ENCODE measurements at regions not wholly inside any gene's neighbourhood (a gene's known extent, or its start where the extent isn't known, plus 50 kb on each side); places are given as distances from the start of the nearest gene placed in this dataset.

DNA sequence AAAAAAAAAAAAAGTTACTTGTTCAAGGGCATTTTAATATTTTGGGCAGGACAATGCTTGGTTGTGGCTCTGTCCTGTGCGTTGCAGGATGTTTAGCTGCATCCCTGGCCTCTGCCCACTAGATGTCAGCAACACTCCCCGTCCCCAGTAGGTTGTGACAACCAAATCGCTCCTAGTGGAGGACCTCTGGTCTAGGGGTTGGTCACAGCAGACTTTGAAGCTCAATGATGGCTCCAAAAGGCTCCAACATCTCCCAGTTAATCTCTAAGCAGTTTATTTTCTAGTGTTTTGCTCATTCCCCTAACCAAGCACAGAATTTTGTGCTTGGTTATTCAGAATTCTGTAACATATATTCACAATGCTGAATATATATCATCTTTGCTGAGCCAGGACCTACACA lies 67.0 kb downstream of the CHRNA1 start:
- no peak overlapping the region for H3K4me3 ChIP-seq (ENCODE audit: low read length)
- no peak for TF ChIP-seq ZNF274 (IDR thresholded peaks at IDR 0.05; ENCODE audit: low read depth, low read length)

DNA sequence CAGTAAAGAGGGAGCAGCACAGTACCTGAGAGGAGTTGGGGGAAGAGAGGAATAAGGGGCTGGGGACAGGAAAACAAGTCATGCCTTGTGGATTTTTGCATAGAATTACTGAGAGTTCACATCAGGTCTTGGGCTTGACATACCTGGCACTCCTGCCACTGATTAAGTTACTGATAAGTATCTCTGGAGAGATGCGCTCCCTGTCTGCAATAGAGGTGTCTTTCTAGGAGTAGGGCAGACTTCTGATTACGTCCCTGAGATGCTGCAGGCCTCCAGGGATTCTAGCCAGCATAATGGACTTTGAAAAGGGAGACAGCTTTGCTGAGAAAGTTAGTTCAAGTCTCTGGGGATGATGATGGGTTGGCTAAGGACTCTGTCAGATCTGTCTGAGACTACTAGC lies 69.4 kb downstream of the CHRNA1 start:
- no peak for TF ChIP-seq ZNF274 (IDR thresholded peaks at IDR 0.05; ENCODE audit: low read depth, low read length)
- no peak overlapping the region for H3K4me3 ChIP-seq (ENCODE audit: low read length)

DNA sequence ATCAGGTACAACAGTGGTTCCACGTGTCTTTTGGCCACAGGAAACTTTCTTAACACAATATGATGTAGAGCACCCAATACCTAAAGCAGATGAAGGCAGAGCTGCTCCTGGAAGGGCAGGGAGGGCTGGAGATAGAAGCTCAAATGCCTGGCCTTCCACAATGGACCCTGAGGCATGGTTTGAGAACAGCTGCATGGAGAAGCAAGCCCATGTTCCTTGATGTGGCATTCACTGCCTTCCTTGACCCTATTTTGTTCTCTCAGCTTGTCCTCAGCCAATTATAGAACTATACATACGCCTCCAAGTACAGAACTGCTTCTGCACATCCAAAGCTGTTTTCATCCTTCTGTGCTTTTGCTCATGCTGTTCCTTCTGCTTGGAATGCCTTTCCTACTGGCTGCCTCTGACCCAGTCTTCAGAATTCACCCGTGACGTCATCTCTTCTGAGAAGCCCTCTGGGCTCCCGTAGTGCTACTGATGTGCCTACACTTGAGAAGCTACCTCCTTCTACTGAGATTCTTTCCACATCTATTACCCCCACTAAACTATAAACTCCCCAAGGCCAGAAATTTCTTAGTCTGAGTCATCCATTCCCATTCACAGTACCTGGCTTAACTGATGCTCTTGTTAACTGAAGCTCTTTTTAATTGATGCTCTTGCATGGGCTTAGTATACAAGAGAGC lies 69.9 kb downstream of the CHRNA1 start:
- H3K4me3 ChIP-seq (ENCODE audit: low read length): no peak overlapping the region
- no peak for TF ChIP-seq ZNF274 (IDR thresholded peaks at IDR 0.05; ENCODE audit: low read depth, low read length)

DNA sequence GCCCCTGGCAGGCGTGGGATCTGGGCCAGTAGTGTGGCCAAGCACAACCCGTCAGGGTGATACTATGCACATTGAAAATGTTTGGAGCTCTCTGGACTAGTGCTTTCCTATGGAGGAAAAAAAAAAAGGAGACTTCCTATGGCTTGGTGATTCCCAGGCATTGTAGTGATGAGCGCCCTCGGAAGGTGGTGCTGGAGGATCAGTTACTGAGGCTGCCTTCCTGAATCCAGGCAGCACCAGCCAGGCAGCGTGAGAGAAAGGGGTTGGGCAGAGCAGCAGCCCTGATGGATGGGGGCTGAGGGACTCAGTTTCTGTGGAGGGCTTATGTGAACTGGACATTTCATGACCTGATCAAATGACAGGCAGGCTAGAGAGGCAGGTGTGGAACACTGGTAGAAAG lies 70.9 kb downstream of the CHRNA1 start:
- H3K4me3 ChIP-seq (ENCODE audit: low read length): no peak overlapping the region
- no peak for TF ChIP-seq ZNF274 (IDR thresholded peaks at IDR 0.05; ENCODE audit: low read depth, low read length)

DNA sequence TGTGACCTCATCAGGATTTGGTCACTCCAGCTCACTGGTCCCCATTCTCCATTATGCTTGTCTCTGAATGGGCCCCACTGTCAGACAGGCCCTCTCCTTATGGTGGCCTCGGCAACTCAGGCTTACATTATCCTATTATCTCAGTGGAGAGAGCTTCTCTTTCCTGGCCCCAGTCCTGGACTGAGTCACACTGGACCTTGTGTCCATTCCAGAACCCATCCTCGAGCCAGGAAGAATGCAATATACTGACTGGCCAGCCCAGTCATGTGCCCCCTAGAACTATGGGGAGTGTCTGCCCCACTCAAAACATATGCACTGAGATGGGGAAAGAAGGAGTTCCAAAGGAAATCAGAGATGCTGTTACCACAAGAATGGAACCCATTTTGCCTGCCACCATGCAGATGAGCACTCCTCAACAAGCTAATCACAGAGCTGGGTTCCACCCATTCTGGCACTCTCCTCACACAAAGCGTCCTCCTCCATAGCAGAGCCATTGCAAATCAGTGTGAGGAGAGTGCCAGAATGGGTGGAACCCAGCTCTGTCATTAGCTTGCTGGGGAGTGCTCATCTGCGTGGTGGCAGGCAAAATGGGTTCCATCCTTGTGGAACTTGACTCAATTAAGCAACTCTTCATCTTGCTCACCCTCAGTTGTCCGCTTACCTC lies 71.9 kb downstream of the CHRNA1 start:
- no peak for TF ChIP-seq ZNF274 (IDR thresholded peaks at IDR 0.05; ENCODE audit: low read depth, low read length)
- H3K4me3 ChIP-seq (ENCODE audit: low read length): no peak overlapping the region

DNA sequence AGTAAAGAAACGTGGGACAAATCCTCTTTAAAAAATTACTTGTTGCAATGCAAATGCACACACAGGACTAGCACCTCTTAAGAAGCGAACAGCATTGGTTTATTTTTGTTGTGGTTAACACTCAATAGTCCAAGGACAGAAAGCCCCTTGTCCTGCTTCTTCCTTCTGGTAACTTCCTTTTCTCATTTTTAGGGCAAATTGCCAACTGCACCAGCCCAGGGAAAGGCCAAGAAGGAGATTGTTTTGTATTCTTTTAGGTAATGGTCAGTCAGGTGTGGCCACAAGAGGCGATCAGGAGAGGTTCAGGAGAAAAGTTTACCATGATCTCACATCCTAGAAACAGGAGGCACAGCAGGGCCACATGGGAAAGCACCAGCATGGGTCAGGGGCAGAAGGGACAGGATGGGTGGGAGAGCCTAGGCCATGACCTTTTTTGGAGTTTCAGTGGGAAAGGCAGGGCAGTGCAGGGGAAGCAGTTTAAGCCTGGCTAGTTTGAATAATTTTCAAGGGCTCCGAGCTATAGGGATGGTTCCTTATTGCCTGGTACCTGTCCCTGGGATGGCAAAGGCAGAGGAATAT lies 73.0 kb downstream of the CHRNA1 start:
- H3K4me3 ChIP-seq (ENCODE audit: low read length): no peak overlapping the region
- no peak for TF ChIP-seq ZNF274 (IDR thresholded peaks at IDR 0.05; ENCODE audit: low read depth, low read length)

DNA sequence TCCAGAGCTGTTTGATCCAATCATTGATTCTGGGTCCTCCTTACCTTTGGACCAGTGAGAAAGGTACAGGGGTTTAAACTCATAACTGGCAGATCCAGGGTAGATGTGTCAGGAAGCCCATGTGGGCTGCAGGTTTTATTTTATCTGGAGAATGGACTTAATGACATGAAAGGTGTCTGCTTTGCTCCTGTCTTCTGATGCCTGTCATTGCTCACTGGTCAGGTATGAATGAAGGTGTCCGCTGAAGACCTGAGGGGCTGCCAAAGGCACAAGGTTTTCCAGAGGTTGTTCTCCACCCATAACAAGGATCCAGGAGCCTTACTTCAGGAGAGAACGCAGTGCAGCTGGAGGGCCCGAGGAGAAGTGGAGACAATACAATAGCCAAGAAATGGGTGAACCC lies 74.2 kb downstream of the CHRNA1 start:
- no peak overlapping the region for H3K4me3 ChIP-seq (ENCODE audit: low read length)
- TF ChIP-seq ZNF274 (IDR thresholded peaks at IDR 0.05; ENCODE audit: low read depth, low read length): no peak

DNA sequence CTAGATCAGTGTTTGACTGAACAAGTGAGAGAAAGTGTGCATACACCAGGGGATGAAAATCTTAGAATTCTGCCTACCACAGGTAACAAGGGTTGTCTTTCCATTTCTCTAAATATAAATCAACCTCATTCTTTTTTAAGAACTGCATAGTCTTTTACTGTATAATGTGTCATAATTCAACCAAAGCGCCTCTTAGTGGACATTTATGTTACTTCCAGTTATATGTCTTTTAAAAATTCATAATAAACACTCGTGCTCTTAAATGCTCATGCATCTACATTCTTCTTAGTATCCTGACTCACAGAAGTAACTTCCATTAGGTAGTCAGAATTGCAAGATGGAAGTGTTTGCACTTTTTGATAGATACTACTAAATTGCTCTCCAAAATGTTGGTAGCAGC lies 76.2 kb downstream of the CHRNA1 start:
- no peak for TF ChIP-seq ZNF274 (IDR thresholded peaks at IDR 0.05; ENCODE audit: low read depth, low read length)
- no peak overlapping the region for H3K4me3 ChIP-seq (ENCODE audit: low read length)

DNA sequence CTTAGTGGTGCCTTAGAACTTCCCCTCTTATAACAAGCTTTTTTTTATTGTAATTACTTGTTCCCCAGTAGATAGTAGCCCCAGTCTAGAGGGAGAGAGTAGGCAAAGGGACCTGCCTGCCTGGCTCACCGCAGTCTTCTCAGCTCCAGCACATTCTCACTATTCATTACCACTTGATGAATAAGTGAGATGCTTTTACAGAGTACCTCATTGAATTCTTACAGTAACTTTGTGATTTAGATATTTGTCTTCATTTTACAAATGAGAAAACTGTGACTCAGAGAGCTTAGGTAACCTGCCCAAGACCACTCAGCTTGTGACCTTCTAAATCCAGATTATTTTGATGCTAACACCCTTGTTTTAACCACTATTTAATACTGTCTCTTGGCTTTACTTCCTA lies 77.8 kb downstream of the CHRNA1 start:
- no peak overlapping the region for H3K4me3 ChIP-seq (ENCODE audit: low read length)
- no peak for TF ChIP-seq ZNF274 (IDR thresholded peaks at IDR 0.05; ENCODE audit: low read depth, low read length)

DNA sequence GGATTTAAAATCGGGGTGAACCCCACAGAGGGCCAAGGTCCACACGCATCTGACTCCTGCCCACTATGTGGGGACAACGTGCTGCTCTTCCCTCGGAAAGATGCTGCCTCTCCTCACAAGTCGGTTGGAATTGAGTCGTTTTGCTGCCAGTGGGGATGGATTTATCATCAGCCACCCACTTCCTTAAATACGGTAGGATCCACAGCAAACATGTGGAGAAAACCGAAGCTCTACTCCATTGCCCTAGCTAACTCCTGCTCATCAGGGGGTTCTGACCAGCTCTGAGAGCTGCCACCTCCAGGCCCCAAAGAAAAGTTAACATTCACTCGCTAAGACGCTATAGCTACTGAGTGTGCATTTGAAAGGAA lies 80.9 kb downstream of the CHRNA1 start:
- H3K4me3 ChIP-seq (ENCODE audit: low read length): peak overlapping the region; percentile 87; the same call in 1 of the 2 replicates
- TF ChIP-seq ZNF274 (IDR thresholded peaks at IDR 0.05; ENCODE audit: low read depth, low read length): no peak

DNA sequence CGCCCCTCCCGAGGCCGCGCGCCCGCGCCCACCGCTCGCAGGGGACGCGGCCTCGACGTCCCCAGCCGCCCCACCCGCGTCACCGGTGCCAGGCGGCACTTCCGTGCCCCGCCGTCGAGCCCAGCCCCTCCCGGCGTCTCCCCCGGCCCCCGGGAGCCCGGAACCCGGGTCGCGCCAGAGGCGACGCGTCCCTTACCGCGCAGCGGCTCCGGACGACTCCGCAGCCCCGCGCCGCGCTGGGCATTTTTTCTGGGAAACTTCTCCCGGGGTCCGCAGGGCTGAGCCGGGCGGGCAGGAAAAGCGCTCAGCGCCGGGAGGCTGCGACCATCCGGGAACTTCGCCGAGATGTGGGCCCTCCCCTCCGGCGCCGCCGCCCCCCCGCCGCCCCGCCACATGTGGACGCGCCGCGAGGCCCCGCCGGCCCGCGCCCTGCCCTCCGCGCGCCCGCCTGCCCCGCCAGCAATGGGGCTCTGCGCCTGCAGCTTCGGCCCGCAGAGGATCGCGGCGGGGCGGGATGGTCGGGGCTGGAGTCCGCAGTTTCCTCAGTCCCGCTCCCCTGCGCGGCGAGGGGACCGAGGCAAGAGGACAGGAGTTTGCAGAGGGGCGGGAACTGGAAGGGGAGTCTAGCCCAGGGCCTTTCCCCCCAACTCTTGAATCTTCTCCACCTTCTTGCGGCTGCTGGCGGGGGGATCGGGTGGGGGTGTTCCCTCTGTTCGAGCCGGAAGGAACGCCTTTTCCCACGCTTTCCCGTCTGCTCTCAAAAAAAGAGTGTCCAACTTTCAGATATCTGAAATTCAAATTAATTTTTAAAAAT lies 81.5 kb downstream of the CHRNA1 start:
- H3K4me3 ChIP-seq (ENCODE audit: low read length): peak overlapping the region; percentile 87
- no peak for TF ChIP-seq ZNF274 (IDR thresholded peaks at IDR 0.05; ENCODE audit: low read depth, low read length)

DNA sequence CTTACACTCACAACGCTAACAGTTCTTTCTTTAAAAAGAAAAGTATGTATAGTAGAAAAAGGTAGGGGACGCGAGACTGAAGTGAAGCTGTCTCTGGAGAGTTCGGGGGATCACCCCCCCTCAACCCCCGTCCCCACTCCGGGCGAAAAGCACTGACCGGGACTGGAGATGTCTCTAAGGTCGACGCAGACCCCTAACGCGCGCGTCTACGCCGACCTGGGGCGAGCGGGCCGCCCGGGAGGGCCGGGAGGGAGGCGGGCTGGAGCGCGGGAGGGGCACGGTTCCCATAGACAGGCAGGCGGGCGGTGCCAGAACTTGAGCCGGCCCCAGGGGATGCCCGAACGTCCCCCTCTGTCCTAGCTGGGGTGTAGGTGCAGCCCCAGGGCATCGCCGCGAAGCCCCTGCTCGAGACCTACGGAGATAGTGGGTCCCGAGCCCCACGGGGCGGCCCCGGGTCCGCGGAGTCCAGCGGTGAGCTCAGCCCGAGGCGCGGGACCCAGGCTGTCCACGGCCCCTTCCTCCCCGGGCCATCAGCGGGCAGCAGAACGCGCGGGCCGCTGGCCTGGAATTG lies 82.2 kb downstream of the CHRNA1 start:
- no peak for TF ChIP-seq ZNF274 (IDR thresholded peaks at IDR 0.05; ENCODE audit: low read depth, low read length)
- H3K4me3 ChIP-seq (ENCODE audit: low read length): peak overlapping the region; percentile 87

DNA sequence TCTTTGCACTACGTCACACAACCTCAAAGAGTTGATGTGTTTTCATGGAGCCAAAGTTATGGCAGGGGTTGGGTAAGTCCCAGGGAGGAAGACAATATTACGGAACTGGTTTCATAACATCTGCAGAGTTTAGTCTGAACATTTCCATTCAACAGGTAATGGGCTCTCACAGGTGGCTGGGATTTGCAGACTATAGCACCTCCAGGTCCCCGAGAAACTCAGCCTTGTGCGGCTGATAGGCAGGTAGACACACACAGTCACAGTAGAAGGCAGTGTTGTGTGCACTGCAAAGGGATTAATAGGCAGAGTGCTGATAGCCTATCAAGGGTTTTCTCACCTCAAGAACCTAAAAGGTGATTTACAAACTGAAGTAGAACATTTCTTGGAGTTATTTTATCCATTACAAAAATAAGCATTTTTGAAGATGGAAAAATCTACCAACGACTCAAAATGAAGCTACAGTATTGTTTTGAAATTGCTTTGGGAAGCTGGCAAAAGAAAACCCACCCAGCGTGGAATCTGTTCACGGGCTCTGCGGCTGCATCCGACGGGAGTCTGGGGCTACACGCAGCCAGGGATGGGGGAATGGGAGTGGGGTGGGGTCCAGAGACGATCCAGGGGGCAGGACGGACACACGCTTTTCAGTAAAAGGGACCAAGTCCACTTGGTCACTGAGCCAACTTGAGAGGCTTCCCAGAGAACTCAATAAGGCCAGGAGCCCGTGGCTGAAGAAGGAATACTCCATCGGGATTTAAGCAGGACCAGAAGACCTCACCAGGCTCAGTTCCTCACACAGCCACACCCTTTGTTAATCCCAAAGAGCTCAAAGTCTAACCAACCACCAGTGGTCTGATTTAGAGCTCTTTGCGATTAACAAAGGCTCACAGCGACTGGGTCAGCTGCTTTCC lies 82.9 kb downstream of the CHRNA1 start:
- H3K4me3 ChIP-seq (ENCODE audit: low read length): peak overlapping the region; percentile 87
- no peak for TF ChIP-seq ZNF274 (IDR thresholded peaks at IDR 0.05; ENCODE audit: low read depth, low read length)

Measured in GM08714 (cell line).